ENCODE measurements at regions not wholly inside any gene's neighbourhood (a gene's known extent, or its start where the extent isn't known, plus 50 kb on each side); places are given as distances from the start of the nearest gene placed in this dataset.

DNA sequence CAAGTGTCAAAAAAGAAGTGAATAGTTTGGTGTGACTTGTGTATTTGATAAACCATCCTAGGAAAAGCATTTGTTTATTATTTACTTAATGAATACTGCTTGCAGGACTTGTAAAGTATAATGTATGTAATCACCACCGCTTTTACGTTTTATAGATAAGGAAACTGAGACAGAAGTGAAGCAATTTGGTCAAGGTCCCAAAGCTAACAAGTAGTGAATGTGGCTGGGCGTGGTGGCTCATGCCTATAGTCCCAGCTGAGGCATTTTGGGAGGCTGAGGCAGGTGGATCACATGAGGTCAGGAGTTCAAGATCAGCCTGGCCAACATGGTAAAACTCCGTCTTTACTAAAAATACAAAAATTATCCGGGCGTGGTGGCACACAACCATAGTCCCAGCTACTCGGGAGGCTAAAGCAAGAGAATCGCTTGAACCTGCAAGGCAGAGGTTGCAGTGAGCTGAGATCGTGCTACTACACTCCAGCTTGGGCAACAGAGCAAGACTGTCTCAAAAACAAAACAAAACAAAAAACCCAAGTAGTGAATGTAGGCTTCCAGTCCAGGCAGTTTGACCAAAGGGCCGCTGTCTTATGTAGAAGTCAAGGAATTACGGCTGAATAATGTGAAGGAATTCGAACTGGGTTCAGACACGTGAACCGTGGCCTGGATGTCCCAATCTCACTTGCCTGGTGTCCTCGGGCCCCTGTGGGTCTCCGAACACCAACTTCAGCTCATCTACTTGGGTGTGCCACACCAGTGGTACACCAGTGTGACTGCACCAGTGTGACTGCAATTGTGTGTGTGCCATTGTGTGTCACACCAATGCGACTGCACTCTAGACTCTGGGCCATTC, 88.3 kb upstream of the MED13L start:
- H3K9me3 Mint-ChIP-seq, result no peaks in the 10 kb centered on the region
- no peaks in the 10 kb centered on the region for H3K27me3 Mint-ChIP-seq (ENCODE audit: low read depth)
- peak overlapping the region in 2 of 3 experiments; percentile 6 to 28 for H3K27ac Mint-ChIP-seq
- TF ChIP-seq, protein P1, sequence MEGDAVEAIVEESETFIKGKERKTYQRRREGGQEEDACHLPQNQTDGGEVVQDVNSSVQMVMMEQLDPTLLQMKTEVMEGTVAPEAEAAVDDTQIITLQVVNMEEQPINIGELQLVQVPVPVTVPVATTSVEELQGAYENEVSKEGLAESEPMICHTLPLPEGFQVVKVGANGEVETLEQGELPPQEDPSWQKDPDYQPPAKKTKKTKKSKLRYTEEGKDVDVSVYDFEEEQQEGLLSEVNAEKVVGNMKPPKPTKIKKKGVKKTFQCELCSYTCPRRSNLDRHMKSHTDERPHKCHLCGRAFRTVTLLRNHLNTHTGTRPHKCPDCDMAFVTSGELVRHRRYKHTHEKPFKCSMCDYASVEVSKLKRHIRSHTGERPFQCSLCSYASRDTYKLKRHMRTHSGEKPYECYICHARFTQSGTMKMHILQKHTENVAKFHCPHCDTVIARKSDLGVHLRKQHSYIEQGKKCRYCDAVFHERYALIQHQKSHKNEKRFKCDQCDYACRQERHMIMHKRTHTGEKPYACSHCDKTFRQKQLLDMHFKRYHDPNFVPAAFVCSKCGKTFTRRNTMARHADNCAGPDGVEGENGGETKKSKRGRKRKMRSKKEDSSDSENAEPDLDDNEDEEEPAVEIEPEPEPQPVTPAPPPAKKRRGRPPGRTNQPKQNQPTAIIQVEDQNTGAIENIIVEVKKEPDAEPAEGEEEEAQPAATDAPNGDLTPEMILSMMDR (IDR thresholded peaks at IDR 0.05; ENCODE audit: unreplicated experiment in 3 of 3), result no peak
- no peaks in the 10 kb centered on the region for H3K36me3 Mint-ChIP-seq (ENCODE audit: low read depth)
- H3K4me3 Mint-ChIP-seq, result no peak overlapping the region
- H3K4me1 Mint-ChIP-seq, result peaks cover 27% of the 10 kb centered on the region

DNA sequence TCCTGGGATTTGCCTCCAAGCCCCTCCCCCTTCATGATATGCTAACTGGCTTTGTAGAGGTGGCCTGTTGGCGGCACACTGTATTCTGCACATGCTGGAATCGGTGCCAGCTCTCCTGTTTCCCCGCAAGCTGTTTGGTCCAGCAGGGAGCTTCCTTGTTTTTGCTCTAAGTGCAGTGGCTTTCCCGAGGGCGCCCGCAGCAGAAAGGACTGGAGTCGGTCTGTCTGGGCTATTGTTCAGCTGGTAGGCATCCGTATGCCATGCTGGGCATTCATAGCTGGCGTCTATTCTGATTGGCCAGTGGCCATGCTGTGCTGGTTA, 88.9 kb upstream of the MED13L start:
- no peaks in the 10 kb centered on the region for H3K36me3 Mint-ChIP-seq (ENCODE audit: low read depth)
- peak overlapping the region in 2 of 3 experiments; percentile 6 to 36 for H3K27ac Mint-ChIP-seq
- no peaks in the 10 kb centered on the region for H3K9me3 Mint-ChIP-seq
- peaks cover 27% of the 10 kb centered on the region for H3K4me1 Mint-ChIP-seq
- TF ChIP-seq, protein P1 (IDR thresholded peaks at IDR 0.05; ENCODE audit: unreplicated experiment in 3 of 3), result no peak
- H3K27me3 Mint-ChIP-seq (ENCODE audit: low read depth), result no peaks in the 10 kb centered on the region
- H3K4me3 Mint-ChIP-seq, result no peak overlapping the region

- peak overlapping the region in 2 of 3 experiments; percentile 6 to 36 for H3K27ac Mint-ChIP-seq
- H3K36me3 Mint-ChIP-seq (ENCODE audit: low read depth), result no peaks in the 10 kb centered on the region
- TF ChIP-seq, protein P1 (IDR thresholded peaks at IDR 0.05; ENCODE audit: unreplicated experiment in 3 of 3), result no peak
- H3K4me1 Mint-ChIP-seq, result peaks cover 26% of the 10 kb centered on the region
- H3K4me3 Mint-ChIP-seq, result no peak overlapping the region
- no peaks in the 10 kb centered on the region for H3K9me3 Mint-ChIP-seq
- H3K27me3 Mint-ChIP-seq (ENCODE audit: low read depth), result no peaks in the 10 kb centered on the region
These were observed 89.3 kb upstream of the MED13L start for GRCh38 chr12:116366824-116367223.

DNA sequence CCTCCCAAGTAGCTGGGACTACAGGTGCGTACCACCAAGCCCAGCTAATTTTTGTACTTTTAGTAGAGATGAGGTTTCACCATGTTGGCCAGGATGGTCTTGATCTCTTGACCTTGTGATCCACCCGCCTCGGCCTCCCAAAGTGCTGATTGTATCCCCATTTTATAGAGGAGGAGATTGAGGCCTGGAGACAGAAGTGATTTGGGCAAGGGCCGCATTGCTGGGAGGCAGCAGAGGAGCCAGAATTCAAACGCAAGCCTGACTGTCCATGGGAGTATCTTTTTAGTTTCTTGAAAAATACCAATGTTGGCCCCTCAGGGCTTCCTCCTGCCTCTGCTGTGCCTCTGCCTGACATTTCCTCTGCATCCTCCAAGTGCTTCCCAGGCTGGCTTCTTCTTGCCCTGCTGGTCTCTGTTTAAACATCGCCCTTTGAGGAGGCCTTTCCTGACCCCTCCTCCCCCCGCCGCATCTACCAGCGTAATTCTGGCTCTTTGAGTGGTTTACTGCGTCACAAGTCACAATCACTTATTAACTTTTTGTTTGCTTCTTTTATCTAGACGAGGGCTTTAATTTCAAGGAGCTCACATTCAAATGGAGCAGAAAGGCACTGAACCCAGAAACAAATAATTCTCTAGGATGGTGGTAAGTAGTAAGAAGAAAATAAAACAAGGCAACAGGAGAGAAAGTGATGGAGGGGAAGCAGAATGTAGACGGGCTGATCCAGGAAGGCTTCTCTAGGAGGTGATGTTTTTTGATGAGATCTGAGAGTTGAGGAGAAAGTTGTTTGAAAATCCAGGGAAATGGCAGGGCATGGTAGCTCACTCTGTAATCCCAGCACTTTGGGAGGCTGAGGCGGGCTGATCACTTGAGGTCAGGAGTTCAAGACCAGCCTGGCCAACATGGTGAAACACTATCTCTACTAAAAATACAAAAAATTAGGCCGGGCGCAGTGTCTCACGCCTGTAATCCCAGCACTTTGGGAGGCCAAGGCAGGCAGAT, 91.0 kb upstream of the MED13L start:
- Mint-ChIP-seq H3K4me3 (peak overlapping the region in 1 of 3 experiments; percentile 5), H3K4me1 (peaks cover 33% of the 10 kb centered on the region), H3K27me3 (ENCODE audit: low read depth) (no peaks in the 10 kb centered on the region), H3K9me3 (no peaks in the 10 kb centered on the region), H3K36me3 (ENCODE audit: low read depth) (no peaks in the 10 kb centered on the region), H3K27ac (peak overlapping the region; percentile 66 to 92 (median 80))
- TF ChIP-seq, protein P1 (IDR thresholded peaks at IDR 0.05; ENCODE audit: unreplicated experiment in 3 of 3), result no peak

- no peaks in the 10 kb centered on the region for H3K9me3 Mint-ChIP-seq
- no peak overlapping the region for H3K4me3 Mint-ChIP-seq
- TF ChIP-seq, protein P1 (IDR thresholded peaks at IDR 0.05; ENCODE audit: unreplicated experiment in 3 of 3), result no peak
- peaks cover 40% of the 10 kb centered on the region for H3K4me1 Mint-ChIP-seq
- H3K36me3 Mint-ChIP-seq (ENCODE audit: low read depth), result no peaks in the 10 kb centered on the region
- H3K27ac Mint-ChIP-seq, result peak overlapping the region in 2 of 3 experiments; percentile 13 to 94
- peaks cover 2% of the 10 kb centered on the region for H3K27me3 Mint-ChIP-seq (ENCODE audit: low read depth)
These were observed 92.5 kb upstream of the MED13L start for GRCh38 chr12:116370004-116370404.

Data from nephron (organoid).